ENCODE measurements at regions not wholly inside any gene's neighbourhood (a gene's known extent, or its start where the extent isn't known, plus 50 kb on each side); places are given as distances from the start of the nearest gene placed in this dataset.

DNA sequence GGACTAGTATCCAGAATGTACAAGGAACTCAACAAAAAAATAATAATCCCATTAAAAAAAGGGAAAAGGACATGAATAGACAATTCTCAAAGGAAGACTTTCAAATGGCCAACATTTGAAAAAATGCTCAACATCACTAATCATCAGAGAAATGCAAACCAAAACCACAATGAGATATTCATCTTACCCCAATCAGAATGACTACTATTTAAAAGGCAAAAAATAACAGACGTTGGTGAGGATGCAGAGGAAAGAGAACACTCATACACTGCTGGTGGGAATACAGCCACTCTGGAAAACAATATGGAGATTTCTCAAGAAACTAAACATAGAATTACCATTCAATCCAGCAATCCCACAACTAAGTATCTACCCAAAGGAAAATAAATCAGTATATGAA is 133.1 kb downstream of the KDR start:
- Mint-ChIP-seq H3K27ac (no peak overlapping the region), H3K36me3 (ENCODE audit: low read depth) (no peaks in the 10 kb centered on the region), H3K27me3 (ENCODE audit: low read depth) (no peaks in the 10 kb centered on the region), H3K4me3 (no peak overlapping the region), H3K9me3 (peaks cover 34% of the 10 kb centered on the region), H3K4me1 (no peaks in the 10 kb centered on the region)
- TF ChIP-seq CTCF (IDR thresholded peaks at IDR 0.05; ENCODE audit: unreplicated experiment in 3 of 3), result no peak

DNA sequence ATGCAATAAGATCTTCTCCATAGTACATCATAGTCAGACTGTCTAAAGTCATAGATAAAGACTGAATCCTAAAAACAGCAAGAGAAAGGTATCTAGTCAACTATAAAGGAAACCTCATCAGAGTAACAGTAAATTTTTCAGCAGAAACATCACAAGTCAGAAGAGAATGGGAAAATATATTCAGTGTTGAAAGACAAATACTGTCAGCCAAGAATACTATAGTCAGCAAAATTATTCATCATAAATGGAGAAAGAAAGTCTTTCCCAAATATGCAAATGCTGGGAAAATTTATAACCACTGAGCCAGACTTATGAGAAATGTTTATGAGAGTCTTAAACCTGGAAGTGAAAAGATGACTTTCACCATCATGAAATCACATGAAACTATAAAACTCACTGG is 136.7 kb downstream of the KDR start:
- no peaks in the 10 kb centered on the region for H3K36me3 Mint-ChIP-seq (ENCODE audit: low read depth)
- no peaks in the 10 kb centered on the region for H3K4me1 Mint-ChIP-seq
- peaks cover 42% of the 10 kb centered on the region for H3K9me3 Mint-ChIP-seq
- H3K4me3 Mint-ChIP-seq, result no peak overlapping the region
- H3K27me3 Mint-ChIP-seq (ENCODE audit: low read depth), result no peaks in the 10 kb centered on the region
- TF ChIP-seq CTCF (IDR thresholded peaks at IDR 0.05; ENCODE audit: unreplicated experiment in 3 of 3), result no peak
- H3K27ac Mint-ChIP-seq, result no peak overlapping the region

DNA sequence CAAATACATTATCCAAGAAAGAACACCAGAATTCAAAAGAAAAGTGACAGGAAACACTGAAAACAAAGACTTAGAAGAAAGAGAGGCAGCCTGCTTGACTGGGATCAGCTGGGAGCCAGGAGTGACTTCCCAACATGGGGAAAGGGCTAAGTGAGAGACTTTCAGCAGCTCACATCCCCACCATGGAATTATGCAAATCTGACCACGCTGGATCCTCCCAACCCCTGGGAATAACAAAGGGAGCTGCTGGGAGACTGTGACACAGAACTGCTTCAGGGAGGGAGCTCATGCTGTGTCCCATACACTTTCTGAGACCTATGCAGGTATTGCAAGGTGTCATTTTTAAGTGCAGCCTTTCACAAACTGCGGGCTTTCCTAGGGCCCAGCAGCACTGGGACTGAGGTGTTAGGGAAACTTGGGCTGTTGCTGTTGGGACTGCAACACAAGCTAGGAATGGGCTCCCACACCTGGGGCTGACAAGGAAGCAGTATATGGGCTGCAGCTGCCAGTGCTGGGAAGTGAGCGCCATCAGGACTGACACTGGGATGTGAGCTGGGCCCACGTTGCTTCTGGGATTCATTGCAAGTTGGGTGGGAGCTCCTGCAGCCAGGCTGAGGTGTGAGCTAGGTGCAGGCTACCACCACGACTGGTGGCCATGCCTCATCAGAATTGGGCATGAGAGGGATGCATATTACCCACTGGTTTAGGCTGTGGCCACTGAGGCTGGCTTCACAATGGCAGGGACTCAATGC is 139.1 kb downstream of the KDR start:
- Mint-ChIP-seq H3K4me3 (no peak overlapping the region), H3K9me3 (peaks cover 37% of the 10 kb centered on the region)
- no peak for TF ChIP-seq CTCF (IDR thresholded peaks at IDR 0.05; ENCODE audit: unreplicated experiment in 3 of 3)

GRCh38 chr4:54976682-54977081 is 148.7 kb downstream of the KDR start:
- no peak for TF ChIP-seq CTCF (IDR thresholded peaks at IDR 0.05; ENCODE audit: unreplicated experiment in 3 of 3)
- Mint-ChIP-seq H3K4me3 (no peak overlapping the region), H3K4me1 (no peaks in the 10 kb centered on the region), H3K36me3 (ENCODE audit: low read depth) (no peaks in the 10 kb centered on the region), H3K27ac (no peak overlapping the region), H3K9me3 (peaks cover 10% of the 10 kb centered on the region), H3K27me3 (ENCODE audit: low read depth) (no peaks in the 10 kb centered on the region)

More for the DNA sequence above, 139.1 kb downstream of the KDR start:
- peaks cover 5% of the 10 kb centered on the region for H3K27me3 Mint-ChIP-seq (ENCODE audit: low read depth)
- no peaks in the 10 kb centered on the region for H3K36me3 Mint-ChIP-seq (ENCODE audit: low read depth)
- H3K4me1 Mint-ChIP-seq, result no peaks in the 10 kb centered on the region
- H3K27ac Mint-ChIP-seq, result no peak overlapping the region

GRCh38 chr4:54976031-54976430 is 149.4 kb downstream of the KDR start:
- H3K4me1 Mint-ChIP-seq, result no peaks in the 10 kb centered on the region
- no peaks in the 10 kb centered on the region for H3K27me3 Mint-ChIP-seq (ENCODE audit: low read depth)
- peaks cover 5% of the 10 kb centered on the region for H3K9me3 Mint-ChIP-seq
- H3K36me3 Mint-ChIP-seq (ENCODE audit: low read depth), result no peaks in the 10 kb centered on the region
- no peak overlapping the region for H3K4me3 Mint-ChIP-seq
- no peak overlapping the region for H3K27ac Mint-ChIP-seq
- TF ChIP-seq CTCF (IDR thresholded peaks at IDR 0.05; ENCODE audit: unreplicated experiment in 3 of 3), result no peak

- no peak overlapping the region for H3K27ac Mint-ChIP-seq
- H3K27me3 Mint-ChIP-seq (ENCODE audit: low read depth), result no peaks in the 10 kb centered on the region
- H3K9me3 Mint-ChIP-seq, result no peaks in the 10 kb centered on the region
- no peaks in the 10 kb centered on the region for H3K4me1 Mint-ChIP-seq
- no peaks in the 10 kb centered on the region for H3K36me3 Mint-ChIP-seq (ENCODE audit: low read depth)
- TF ChIP-seq CTCF (IDR thresholded peaks at IDR 0.05; ENCODE audit: unreplicated experiment in 3 of 3), result no peak
- H3K4me3 Mint-ChIP-seq, result no peak overlapping the region
Measured at GRCh38 chr4:54973784-54974183, 151.6 kb downstream of the KDR start.

All from nephron (organoid).